Fibroblast of peridontal ligament (primary cell): ENCODE measurements at regions not wholly inside any gene's neighbourhood (a gene's known extent, or its start where the extent isn't known, plus 50 kb on each side); places are given as distances from the start of the nearest gene placed in this dataset.

ENCODE experiments used
- DNase-seq: peaks from one replicate; pipeline ENCODE4 v3.0.0-alpha.2; 2010; ENCODE audit errors: extremely low read depth

DNA sequence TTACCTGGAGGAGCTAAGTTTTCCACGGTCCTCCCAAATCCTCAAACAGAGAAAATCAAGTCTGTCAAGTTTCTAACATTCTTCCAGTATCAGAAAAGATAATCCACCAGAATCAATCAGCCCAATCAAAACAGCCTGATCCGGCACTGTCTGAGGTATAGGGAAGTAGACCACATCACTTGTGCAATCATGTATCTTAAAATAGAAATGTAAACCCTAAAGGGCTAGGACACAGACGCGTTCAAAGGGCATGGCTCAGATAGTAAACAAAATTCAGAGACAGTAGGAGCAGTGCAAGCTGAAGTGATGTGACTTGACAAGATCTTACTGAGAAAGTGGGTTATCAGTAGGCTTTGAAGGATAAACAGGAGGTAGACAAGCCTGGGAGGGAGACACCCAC lies 252.4 kb upstream of the DAPK1 start:
- DNase-seq = no peak

DNA sequence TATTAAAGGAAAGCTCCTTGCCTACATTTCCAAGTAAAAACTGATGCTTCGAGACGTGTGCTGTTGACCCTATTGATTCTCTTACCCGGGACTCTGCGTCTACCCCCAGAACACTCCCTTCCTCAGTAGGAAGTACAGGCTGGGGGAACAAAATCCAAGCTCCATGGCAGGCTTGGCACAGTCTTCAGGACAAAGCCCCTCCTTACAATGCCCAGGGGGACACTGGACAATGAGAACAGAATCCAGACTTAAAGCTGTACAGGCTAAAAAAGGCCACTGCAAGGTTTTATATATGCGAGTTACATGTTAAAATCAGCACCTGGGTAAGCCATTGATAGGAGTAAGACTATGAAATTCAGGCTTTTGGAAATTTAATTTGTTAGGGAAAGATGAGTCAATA lies 250.6 kb upstream of the DAPK1 start:
- DNase-seq = no peak

DNA sequence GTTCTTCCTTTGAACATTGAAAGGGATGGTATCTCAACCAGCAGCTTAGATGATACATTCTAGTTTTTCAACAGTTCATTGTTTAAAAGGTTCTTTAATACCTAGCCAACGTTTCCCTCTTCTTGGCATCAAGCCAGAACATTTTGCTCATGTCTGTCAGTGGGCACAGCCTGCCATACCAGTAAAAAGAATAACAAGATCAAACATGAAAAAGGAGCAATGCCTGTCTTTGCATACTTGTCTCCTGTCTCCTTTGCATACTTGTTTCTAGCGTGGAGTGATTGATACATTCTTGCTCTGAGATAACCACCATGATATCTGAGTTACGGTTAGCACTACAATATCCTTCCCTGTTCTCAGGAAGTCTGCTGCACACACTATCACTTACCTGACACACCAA lies 248.6 kb upstream of the DAPK1 start:
- no peak for DNase-seq

DNA sequence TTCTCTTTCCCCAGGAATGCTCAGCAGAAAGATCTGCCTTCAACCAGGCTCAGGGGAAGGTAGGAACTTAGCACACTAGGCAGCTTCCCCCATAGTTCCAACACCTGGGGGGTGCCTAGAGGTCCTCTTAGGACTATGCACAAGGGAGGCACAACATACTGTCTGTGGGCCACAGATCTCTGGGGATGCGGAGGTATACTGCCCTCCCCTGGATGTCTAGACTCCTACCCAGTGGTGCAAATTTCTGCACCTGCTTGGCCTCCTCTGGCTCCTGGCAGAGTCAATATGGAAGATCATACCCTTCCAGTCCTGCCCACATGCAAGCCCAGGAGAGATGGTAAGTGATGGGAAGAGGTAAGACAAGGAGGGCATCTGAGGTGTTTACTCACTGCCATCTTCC lies 247.5 kb upstream of the DAPK1 start:
- DNase-seq = no peak

DNA sequence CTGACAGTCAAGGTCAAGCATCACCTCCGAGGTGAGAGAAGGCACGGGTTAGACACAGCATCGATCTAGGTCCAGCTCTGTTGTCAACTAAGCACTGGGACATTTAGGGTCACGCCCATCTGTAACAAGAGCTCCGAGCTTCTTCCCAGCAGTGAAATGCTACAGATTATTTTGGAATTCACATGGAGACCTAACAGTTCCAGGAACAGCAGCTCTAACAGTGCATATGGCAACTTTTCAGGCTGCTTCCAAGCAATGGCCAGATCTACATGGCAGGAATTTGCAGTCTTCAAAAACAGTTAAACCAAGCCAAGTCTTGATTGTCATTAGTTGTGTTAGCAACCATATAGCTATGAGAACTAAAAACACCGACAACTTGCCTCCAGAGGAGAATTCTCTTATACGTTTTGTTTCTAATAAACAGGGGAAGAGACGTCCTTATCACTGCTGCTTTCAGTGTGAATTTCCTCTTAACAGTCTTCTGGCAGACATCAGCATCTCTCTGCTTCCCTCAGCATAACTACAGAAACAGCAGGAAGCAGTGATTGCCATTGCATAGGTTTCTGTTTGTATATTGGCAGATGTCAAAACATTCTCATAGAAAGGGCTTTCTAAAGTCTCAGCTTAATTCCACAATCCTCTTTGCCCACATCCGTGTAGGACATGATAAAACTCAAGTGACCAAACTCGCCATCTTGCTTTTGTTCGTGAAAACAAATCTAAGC lies 242.1 kb upstream of the DAPK1 start:
- DNase-seq = peak; percentile 67

DNA sequence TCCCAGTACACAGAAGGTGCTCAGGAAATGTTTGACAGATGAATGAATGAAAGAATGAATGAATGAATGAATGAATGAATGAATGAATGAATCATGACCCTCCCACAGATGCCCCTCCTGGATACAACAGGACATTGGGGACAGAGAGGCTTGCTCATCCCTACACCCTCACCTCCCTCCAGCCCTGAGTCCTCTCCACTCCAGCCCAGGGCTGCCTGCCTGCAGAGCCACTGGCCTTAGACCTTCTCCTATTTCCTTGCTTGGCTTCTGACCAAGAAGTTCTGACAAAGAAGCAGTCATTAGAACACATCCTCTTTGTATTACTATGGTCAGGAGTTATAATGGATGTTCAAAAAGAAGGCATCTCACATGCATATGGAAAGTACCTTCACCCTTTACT lies 240.7 kb upstream of the DAPK1 start:
- peak; percentile 54 for DNase-seq

DNA sequence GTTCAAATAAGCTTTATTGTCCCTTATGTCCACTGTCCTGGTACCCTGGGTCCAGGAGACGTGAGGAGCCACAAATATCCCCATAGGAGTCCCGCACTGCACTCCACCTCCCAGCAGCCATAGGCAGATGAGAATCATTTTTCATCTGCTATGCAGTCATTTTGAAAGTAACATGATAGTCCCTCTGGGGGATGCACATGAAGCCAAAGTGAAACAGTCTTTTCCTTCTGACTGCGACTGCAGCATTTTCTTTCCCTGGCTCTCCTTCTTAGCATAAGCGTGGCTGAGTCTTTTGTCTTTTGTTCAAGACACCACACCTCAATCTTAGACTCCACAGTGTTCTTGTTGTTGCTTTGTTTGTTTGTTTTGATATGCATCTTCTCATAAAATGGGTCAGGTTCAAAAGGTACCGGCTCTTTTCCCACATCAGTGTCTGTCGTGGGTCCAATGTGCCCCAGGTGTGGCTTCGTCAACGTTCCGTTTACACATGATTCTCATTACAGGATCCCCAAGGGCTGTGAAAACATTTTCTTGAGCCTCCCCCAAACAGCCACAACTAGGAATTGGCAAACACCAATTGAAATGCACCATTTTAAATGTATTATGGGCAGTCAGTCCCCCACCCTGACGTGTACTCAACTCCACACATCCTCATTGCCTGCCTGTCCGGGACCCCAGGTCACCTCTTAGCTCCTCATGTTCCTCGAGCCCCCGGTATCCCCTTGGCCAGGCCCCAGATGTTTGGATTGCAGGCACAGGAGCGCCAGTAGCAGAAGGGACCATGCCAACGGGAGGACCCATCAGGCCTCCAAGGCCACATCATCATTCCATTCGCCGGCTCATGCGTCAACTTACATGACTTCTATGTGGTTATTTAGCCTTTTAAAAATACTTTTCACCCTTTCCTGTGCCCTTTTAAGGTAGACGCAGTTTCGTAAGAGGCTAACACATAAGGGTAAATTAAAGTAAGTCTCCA lies 237.8 kb upstream of the DAPK1 start:
- peak; percentile 93 for DNase-seq

DNA sequence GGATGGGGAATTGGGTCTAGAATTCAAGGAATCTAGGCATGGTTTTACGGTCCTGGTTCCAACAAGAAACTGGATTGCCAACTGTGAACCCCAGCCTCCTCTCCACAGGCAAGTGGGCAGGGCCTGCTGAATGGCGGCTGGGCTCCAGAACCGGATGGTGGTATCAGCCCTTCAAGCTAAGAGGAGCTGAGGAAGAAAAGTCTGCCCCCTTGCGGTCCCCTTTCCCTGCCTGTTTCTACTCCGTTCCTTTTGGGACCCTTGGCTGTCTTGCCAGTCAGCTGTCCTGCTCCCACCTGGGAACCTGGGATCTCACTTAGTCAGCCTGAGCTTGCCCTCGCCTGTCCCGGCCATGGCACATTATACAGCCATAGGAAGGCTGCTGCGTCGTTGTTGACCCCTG lies 234.4 kb upstream of the DAPK1 start:
- DNase-seq = no peak

DNA sequence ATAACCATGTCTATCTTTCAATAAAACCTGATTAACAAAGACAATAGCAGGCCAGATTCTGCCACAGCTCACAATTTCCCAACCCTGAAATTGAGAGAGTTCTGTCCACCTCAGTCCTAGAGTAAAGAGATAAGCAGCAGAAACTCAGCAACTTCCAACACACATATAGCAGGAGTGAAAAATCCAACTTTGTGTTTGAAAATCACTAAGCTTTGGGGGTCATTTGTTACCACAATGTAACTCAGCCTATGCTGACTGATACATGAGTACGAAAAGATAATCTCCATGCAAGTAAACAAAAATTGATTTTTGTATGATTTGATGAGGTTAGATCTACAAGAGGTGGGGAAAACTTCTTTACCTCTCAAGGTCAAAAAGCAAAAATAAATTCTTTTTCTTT lies 231.0 kb upstream of the DAPK1 start:
- no peak for DNase-seq

DNA sequence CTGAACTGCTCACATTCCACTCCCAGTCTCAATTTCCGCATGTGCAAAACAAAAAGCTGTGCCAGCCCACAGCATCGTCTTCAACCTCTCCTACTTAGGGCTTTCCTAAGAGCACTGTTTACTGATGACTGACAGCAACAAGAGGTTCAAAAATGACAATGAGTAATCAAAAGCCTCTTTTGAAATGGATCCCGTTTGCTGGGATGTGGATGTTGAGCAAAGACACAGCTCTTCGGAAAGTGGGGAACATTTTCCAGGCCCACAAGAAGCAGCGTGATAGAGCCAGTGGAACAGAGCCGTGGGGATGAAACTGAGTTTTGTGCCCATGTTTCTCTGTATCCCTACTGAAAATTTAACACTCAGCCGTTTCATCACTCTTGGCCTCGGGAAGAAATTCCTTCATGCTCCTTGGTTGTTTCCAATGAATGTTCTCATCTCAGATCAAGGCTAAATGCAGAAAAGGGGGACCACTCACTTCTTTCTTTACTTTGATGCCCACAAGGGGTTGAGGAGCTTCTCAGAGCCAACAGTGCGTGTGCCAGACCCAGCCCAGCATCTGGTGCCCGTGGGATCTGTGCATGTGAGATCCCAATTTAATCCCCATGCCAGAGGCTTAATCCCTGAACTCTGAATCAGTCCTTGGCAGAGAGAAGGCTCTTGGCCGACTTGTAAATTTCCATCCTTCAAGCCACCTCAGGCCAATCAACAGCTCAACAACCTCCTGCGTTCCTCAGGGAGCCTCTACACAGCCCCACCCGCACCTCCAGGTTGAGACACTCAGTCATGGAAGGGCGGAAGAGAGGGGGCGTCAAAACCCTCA lies 230.2 kb upstream of the DAPK1 start:
- peak; percentile 87 for DNase-seq

DNA sequence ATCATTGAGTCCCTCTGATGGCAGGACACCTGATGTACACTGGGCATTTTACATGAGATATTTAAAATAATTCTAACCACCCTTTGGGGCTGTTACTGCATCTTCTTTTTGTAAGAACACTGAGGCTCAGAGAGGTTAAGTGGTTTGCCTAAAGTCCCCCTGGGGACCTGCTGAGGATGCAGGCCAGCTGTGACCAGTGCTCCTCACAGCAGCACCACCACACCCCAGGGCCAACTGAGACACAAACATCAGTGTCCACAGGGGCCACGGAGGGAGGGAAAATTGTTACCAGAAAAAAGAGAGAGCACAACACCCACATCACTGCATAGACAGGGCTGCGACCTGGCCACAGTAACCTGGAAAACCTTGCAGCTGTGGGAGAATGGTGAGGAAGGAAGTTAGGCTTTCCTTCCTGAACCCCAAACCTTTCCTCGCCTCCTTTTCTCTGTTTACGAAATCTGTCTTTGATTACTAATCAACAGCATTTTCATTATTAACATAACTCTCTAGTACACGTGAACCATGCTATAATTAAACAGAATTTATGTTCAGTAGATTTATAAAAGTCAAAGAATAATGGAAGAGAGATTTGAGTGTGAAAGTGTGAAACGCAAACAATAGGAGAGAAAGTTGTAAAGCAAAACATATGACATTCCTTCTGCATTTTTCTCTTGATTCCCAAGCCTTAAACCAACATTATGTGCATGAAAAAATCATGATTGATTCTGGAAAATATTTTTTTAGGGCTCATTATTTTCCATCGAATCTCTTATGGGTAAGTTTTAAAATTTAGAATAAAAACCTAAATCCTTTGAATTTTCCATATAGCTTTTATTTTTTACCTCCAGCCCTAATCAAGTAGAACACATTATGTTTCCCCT lies 228.1 kb upstream of the DAPK1 start:
- no peak for DNase-seq

DNA sequence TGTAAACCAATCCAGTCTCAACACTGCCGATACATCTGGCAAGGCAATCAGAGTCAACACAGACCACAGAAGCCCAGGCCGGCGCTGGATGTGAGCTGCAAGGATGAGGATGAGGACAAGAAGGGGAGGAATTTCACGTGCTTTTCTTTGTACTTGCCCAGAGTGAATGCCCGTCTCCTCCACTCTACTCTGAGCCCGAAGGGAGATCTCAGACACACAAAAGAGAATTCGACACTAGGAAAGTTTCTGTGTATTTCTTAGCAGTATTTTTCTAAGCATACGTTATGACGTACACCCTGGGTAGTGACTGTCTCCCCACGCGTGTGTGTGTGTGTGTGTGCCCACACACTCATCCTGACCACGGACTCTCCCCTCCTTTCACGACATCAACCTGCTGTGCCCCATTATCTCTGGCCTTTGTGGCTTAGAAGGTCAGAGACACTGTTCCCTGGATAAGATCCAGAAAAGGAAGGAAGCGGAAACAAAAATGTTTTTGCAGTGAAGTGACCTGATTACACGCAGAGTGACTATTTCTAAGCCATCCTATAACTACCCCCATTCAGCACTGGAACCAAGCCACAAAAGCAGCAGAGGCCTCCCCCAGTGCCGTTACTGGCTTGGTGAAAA lies 227.3 kb upstream of the DAPK1 start:
- DNase-seq = peak; percentile 85

DNA sequence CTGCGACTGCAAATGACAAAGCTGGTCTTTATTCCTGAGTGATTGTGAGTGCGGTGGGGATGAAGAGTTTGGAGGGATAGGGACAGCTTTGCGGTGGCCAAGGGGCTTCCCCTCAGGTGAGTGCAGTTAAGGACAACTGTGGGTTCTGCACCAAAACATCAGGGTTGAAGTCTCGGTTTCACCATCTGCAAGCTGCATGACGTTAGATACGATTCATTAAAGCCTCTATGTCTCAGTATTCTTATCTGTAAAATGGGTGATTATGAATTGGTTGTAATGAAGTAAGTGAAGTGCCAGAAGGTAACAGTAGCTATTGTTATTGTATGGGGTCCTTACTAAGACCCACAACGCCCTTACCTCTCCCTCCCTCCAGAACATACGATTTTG lies 226.8 kb upstream of the DAPK1 start:
- DNase-seq = no peak

DNA sequence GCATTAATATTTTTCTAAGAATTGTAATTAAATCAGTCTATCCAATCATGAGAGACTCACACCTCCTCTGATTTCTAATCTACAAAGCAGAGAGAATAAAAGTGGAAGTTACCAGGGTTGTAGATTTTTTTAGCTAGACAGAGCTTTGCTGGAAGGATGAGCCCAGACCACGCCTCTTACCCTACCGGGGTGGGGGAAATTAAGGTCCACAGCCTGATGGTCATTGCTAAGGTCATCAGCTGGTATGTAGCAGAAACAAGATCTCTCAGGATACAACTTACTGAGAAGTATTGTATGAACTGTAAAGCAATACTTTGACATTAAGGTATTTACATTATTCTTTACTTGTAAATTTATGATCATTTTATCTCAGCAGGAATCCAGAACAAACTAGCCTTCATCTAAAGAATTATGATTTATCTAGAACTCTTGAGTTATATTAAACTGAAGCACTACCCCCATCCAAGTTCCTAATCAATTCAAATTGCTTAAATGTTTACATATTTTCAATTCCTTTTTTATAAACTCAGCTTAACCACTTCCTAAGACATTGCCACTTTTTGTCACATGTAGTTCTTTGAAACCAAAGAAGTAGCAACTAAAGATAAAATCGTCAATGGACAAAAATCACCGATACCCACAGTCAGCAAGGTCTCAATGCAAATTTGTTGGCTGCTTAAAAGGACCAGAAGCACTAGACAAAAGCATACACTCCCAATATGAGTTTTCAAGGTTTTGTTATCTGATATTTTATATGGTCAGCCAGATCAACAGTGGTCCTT lies 225.8 kb upstream of the DAPK1 start:
- peak; percentile 77 for DNase-seq

DNA sequence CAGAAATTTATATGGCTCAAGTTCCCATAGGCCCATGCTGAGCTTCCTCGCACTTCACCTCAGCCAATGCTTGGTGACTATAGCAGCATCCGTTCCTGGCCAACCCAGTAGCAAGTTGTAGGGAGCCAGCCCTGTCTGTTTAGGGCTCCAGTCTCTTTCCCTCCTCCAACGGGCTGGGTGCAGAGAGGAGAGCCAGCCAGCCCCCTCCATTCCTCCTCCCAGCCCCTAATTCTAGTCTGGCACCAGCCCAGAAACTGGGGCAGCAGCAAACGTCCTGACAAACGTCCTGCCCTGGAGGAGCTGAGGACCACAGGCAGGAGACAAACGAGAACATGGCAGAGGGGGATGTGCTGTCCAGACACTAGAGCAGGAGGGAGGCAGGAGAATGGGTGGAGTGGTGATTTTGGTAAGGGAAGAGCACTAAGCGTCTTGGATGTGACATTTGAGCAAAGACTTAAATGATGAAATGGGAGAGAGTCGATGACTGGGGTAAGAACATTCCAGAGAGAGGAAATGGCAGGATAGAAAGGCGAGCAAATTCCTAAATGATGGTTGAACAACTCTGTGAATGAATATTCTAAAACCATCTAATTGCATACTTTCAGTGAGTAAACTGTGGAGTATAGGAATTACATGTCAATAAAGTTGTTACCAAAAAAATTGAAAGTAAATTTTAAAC lies 222.5 kb upstream of the DAPK1 start:
- DNase-seq = no peak

DNA sequence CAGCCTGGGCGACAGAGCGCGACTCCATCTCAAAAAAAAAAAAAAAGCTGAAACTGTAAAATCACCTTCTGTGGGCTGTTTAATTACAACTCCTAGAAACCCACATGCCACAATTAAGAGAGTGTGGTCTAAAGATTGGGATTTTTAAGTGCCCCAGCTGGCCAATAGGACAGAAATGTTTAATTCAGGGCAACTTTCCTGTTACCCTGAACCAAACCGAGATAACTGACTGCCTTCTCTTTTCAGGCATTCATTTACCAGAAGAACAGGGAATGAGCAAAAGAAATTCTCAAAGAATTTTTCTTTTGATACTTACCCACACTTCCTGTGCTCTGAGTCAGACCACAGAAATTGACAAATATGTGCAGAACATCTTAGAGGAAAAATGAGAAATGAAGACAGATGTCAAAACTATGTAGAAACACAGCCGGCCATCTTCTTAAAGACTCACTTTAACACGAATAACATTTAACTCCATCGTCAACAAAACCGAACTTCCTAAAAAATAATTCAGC lies 221.3 kb upstream of the DAPK1 start:
- peak; percentile 95 for DNase-seq

DNA sequence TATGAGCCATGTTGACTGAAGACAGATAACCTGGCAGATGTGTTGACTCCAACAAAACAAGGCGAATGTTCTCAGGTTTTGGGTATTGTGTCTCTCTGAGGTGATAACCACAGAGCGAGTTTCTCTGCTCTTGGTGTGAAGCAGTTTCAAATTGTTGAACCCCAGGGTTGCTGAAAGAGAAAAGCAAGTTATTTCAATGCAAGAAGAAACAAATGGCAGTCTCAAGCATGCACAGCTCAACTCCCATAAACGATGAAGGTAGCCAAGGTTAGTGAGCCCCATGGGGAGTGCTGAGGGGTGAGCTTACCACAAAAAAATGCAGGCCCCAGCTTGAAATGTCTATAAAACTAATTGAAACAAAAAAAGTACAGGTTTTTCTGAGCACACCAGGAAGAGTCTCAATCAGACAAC lies 220.8 kb upstream of the DAPK1 start:
- peak; percentile 58 for DNase-seq

DNA sequence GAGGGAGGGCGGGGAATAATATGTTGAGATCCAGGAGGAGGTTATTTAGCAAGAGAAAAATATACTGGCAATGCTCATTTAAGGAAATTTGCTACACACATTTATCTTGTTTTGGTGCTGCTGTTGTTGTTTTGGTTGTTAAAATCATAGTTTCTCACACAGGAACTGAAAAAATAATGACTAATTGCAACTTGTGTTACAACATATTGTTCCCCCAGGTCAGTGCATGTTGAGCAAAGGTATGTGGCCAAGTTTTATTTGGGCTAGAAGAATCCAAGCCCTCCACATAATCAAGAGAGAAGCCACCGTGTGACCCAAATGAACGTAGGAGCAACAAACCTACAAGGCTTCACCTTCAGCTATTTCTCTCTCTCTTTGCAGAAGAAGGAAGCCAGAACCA lies 220.3 kb upstream of the DAPK1 start:
- no peak for DNase-seq
